ENCODE measurements at regions not wholly inside any gene's neighbourhood (a gene's known extent, or its start where the extent isn't known, plus 50 kb on each side); places are given as distances from the start of the nearest gene placed in this dataset.

DNA sequence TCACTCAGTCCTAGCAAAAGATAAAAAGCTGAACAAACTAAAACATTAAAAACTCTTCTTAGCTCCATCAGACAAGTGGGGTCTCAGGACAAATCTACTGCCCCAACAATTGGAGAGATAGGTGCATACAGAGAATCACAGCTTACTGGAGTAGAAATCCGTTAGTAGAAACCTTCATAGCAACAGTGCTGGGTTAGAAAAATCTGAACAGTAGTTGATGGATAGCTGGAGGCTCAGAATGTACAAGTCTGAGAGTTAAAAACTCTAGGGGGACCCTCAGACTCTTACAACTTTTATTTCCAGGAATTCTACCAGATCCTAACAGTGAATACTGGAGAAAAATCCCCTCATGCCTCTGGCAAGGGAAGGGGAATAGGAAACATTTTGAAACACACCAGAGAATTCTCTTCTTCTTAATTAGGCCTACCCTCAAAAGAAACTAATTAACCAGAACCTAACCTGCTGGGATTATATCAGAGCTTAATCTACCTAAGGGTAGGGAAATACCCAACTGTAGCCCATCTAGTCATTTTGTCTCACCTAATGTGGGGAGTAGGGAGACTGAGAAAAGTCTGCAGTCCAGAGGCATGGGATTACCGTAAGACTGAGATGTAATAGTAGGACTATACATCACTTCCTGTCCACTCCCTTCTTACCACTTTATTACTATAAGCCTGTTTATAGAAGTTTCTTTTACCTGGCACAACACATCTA lies 165.0 kb upstream of the CTSO start:
- H3K4me3 ChIP-seq, result no peak overlapping the region
- WGBS, result 84% methylated on average over 2 of the region's 2 CpGs
- H3K36me3 ChIP-seq, result no peaks in the 10 kb centered on the region
- peaks cover 0 to 4% (median 3%) of the 10 kb centered on the region in 4 donors for H3K4me1 ChIP-seq
- DNase-seq (ENCODE audit: extremely low spot score), result no peak
- H3K27me3 ChIP-seq, result no peaks in the 10 kb centered on the region
- TF ChIP-seq POLR2A (IDR thresholded peaks at IDR 0.05; ENCODE audit: low read depth) (no peak), EP300 (IDR thresholded peaks at IDR 0.05) (no peak), POLR2AphosphoS5 (IDR thresholded peaks at IDR 0.05) (no peak)
- TF ChIP-seq, protein P1, sequence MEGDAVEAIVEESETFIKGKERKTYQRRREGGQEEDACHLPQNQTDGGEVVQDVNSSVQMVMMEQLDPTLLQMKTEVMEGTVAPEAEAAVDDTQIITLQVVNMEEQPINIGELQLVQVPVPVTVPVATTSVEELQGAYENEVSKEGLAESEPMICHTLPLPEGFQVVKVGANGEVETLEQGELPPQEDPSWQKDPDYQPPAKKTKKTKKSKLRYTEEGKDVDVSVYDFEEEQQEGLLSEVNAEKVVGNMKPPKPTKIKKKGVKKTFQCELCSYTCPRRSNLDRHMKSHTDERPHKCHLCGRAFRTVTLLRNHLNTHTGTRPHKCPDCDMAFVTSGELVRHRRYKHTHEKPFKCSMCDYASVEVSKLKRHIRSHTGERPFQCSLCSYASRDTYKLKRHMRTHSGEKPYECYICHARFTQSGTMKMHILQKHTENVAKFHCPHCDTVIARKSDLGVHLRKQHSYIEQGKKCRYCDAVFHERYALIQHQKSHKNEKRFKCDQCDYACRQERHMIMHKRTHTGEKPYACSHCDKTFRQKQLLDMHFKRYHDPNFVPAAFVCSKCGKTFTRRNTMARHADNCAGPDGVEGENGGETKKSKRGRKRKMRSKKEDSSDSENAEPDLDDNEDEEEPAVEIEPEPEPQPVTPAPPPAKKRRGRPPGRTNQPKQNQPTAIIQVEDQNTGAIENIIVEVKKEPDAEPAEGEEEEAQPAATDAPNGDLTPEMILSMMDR (IDR thresholded peaks at IDR 0.05), result no peak
- no peak overlapping the region for H3K27ac ChIP-seq (replicated peaks in 1 of 4)
- intact Hi-C loops (cut with DNase I), result no loop called here
- peaks cover 0 to under 1% (median 0%) of the 10 kb centered on the region in 4 donors for H3K9me3 ChIP-seq

DNA sequence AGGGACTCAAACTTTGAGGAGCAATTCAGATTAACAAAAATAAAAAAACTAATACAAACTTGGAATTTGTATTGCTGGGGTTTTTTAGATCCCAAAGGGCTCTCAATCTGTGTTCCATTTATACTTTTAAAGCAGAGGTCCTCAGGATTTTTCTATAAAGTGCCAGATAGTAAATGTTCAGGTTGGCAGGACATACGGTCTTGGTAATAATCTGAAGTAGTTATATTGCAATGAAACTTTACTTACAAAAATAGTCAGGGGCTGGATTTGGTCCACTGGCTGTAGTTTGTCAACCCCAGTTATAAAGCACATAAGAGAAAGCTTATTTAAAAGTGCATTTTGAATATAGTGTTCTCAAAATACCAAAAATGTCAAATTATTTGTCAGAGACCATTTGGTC lies 164.1 kb upstream of the CTSO start:
- Histone ChIP-seq H3K4me3 (no peak overlapping the region), H3K36me3 (no peaks in the 10 kb centered on the region), H3K4me1 (peaks cover 0 to 14% (median 10%) of the 10 kb centered on the region in 4 donors), H3K9me3 (no peaks in the 10 kb centered on the region), H3K27me3 (no peaks in the 10 kb centered on the region), H3K27ac (replicated peaks in 1 of 4) (no peak overlapping the region)
- intact Hi-C loops (cut with DNase I), result no loop called here
- TF ChIP-seq EP300 (IDR thresholded peaks at IDR 0.05) (no peak), POLR2AphosphoS5 (IDR thresholded peaks at IDR 0.05) (no peak), POLR2A (IDR thresholded peaks at IDR 0.05; ENCODE audit: low read depth) (no peak)
- TF ChIP-seq, protein P1 (IDR thresholded peaks at IDR 0.05), result no peak
- DNase-seq (ENCODE audit: extremely low spot score), result no peak
- 44% methylated on average over 1 of the region's 1 CpG for WGBS

DNA sequence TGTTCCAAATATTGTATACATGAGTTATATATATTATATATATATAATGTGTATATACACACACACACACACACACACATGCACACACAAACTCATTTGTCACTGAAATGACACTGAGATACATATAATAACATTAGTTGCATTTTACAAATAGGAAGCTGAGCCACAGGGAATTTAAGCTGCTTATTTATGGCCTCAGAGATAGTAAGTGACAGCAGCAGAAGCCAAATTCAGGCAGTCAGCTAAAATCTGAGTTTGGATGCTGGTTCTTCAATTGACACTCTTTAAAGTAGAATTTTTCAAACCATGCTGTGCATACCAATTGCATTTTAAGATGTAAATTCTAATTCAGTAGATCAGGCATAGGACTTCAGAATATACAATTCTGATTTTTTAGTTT lies 163.3 kb upstream of the CTSO start:
- no peak overlapping the region for H3K4me3 ChIP-seq
- no peaks in the 10 kb centered on the region for H3K27me3 ChIP-seq
- no peak overlapping the region for H3K27ac ChIP-seq (replicated peaks in 1 of 4)
- H3K36me3 ChIP-seq, result no peaks in the 10 kb centered on the region
- H3K9me3 ChIP-seq, result no peaks in the 10 kb centered on the region
- no peak for DNase-seq (ENCODE audit: extremely low spot score)
- intact Hi-C loops (cut with DNase I), result no loop called here
- TF ChIP-seq, protein P1 (IDR thresholded peaks at IDR 0.05), result no peak
- TF ChIP-seq EP300 (IDR thresholded peaks at IDR 0.05) (no peak), POLR2A (IDR thresholded peaks at IDR 0.05; ENCODE audit: low read depth) (no peak), POLR2AphosphoS5 (IDR thresholded peaks at IDR 0.05) (no peak)
- H3K4me1 ChIP-seq, result peaks cover 0 to 15% (median 10%) of the 10 kb centered on the region in 4 donors

DNA sequence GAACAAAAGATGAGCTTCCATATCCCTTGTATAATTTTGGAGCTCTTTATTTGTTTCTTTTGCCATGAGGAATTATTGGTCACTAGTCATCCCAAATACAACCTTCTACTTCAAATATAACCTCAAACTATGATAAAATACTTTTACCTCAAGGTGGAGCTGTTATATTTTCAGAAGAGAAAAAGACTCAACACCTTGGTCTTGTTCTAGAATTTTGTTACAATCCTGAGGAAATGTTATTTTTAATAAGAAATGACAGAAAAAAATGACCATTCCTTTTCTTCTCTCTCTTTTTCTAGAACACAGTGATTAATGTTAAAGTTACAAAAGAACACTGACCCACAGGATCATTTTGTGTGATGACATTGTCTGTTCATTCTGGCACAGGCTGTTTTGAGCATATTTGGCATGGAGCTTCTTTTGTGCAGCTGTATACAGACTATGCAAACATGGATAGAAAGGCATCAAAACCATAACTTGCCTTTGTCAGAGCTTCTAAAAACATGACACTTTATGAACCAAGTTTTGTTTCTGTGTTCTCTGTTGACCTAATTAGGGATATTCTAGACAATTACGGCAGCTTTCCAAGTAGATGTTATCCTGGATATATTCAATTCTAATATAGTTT lies 159.6 kb upstream of the CTSO start:
- intact Hi-C loops (cut with DNase I), result no loop called here
- 63% methylated on average over 1 of the region's 1 CpG for WGBS
- no peak for TF ChIP-seq POLR2AphosphoS5 (IDR thresholded peaks at IDR 0.05)
- no peak for TF ChIP-seq EP300 (IDR thresholded peaks at IDR 0.05)
- TF ChIP-seq POLR2A (IDR thresholded peaks at IDR 0.05; ENCODE audit: low read depth), result no peak
- TF ChIP-seq, protein P1 (IDR thresholded peaks at IDR 0.05), result peak in 2 of 3 experiments; percentile 11 to 22

More for the DNA sequence above, 159.6 kb upstream of the CTSO start:
- Histone ChIP-seq H3K4me3 (no peak overlapping the region), H3K9me3 (no peaks in the 10 kb centered on the region), H3K36me3 (no peaks in the 10 kb centered on the region), H3K27me3 (no peaks in the 10 kb centered on the region), H3K27ac (replicated peaks in 1 of 4) (no peak overlapping the region), H3K4me1 (peaks cover 0 to 21% (median 15%) of the 10 kb centered on the region in 4 donors)
- DNase-seq (ENCODE audit: extremely low spot score), result no peak

Measured in esophagus muscularis mucosa (tissue), 4 donors.